ENCODE measurements at regions not wholly inside any gene's neighbourhood (a gene's known extent, or its start where the extent isn't known, plus 50 kb on each side); places are given as distances from the start of the nearest gene placed in this dataset.

GRCh38 chr7:86951895-86952294, 107.6 kb downstream of the ELAPOR2 start:
- Histone ChIP-seq H3K56ac (ENCODE audit: insufficient read length, low read depth, low read length) (no peak overlapping the region), H3T11ph (ENCODE audit: low read length) (no peak overlapping the region), H3K9me3 (ENCODE audit: control insufficient read depth, low read depth, low read length) (no peaks in the 10 kb centered on the region), H4K5ac (ENCODE audit: insufficient read length, low read depth, low read length) (no peak overlapping the region), H4K91ac (ENCODE audit: insufficient read length, low read depth, low read length) (no peak overlapping the region), H3K4me2 (ENCODE audit: insufficient read depth, insufficient read length, low read length) (no peak overlapping the region), H2BK5ac (ENCODE audit: insufficient read length, low read length) (no peak overlapping the region), H3K14ac (ENCODE audit: insufficient read depth, low read length) (no peak overlapping the region), H3K23me2 (ENCODE audit: insufficient read length, low read depth, low read length, poor library complexity, severe bottlenecking) (no peaks in the 10 kb centered on the region), H3K23ac (ENCODE audit: insufficient read length, low read depth, low read length) (no peak overlapping the region), H2BK12ac (ENCODE audit: insufficient read length, low read depth, low read length) (no peak overlapping the region), H3K27me3 (ENCODE audit: insufficient read depth, low read length) (no peaks in the 10 kb centered on the region), H3K79me2 (ENCODE audit: insufficient read depth, low read length) (no peaks in the 10 kb centered on the region), H3K79me1 (ENCODE audit: insufficient read depth, low read depth, low read length, poor library complexity, severe bottlenecking) (peaks cover 2% of the 10 kb centered on the region), H3K18ac (ENCODE audit: insufficient read length, low read depth, low read length) (no peak overlapping the region), H2AK5ac (ENCODE audit: insufficient read length, low read length) (no peak overlapping the region), H3K9ac (ENCODE audit: extremely low read depth, insufficient read length, low read length) (no peak overlapping the region), H2BK20ac (ENCODE audit: low read depth, low read length, poor library complexity, severe bottlenecking) (no peak overlapping the region), H2AFZ (ENCODE audit: low read length) (no peak overlapping the region), H3K4me1 (ENCODE audit: insufficient read depth, low read length) (peaks cover 8% of the 10 kb centered on the region; the same call in 1 of the 2 replicates), H4K8ac (replicated peaks; ENCODE audit: insufficient read length, low read depth, low read length) (no peak overlapping the region), H4K20me1 (ENCODE audit: control insufficient read depth, insufficient read depth, insufficient read length) (no peaks in the 10 kb centered on the region), H2BK15ac (ENCODE audit: low read depth, low read length) (no peak overlapping the region), H3K4ac (ENCODE audit: low read depth, low read length) (no peak overlapping the region), H2BK120ac (ENCODE audit: low read depth, low read length, poor library complexity, severe bottlenecking) (no peak overlapping the region), H3K27ac (ENCODE audit: insufficient read length, low read depth, low read length) (no peak overlapping the region)
- no peak overlapping the region for H3K27ac Mint-ChIP-seq
- TF ChIP-seq, protein P1, sequence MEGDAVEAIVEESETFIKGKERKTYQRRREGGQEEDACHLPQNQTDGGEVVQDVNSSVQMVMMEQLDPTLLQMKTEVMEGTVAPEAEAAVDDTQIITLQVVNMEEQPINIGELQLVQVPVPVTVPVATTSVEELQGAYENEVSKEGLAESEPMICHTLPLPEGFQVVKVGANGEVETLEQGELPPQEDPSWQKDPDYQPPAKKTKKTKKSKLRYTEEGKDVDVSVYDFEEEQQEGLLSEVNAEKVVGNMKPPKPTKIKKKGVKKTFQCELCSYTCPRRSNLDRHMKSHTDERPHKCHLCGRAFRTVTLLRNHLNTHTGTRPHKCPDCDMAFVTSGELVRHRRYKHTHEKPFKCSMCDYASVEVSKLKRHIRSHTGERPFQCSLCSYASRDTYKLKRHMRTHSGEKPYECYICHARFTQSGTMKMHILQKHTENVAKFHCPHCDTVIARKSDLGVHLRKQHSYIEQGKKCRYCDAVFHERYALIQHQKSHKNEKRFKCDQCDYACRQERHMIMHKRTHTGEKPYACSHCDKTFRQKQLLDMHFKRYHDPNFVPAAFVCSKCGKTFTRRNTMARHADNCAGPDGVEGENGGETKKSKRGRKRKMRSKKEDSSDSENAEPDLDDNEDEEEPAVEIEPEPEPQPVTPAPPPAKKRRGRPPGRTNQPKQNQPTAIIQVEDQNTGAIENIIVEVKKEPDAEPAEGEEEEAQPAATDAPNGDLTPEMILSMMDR (conservative IDR thresholded peaks at IDR 0.05) = no peak
- no peak for DNase-seq
- peaks cover 29 to 34% of the 10 kb centered on the region in 2 experiments for H3K4me1 Mint-ChIP-seq
- H3K4me3 Mint-ChIP-seq = no peak overlapping the region
- H3K36me3 Mint-ChIP-seq (ENCODE audit: insufficient read depth in 1 of 3, low read depth in 3 of 3) = peaks cover 0 to 4% (median 0%) of the 10 kb centered on the region in 3 experiments; a peak in 1 of 7 replicates
- H3K9me3 Mint-ChIP-seq = no peaks in the 10 kb centered on the region
- H3K27me3 Mint-ChIP-seq (ENCODE audit: low read depth) = no peaks in the 10 kb centered on the region

Data from H9 (cell line).